NOMO-1 treated with DMSO at 0.1 percent for 48 hours (cell line): ENCODE measurements at regions not wholly inside any gene's neighbourhood (a gene's known extent, or its start where the extent isn't known, plus 50 kb on each side); places are given as distances from the start of the nearest gene placed in this dataset.

Source experiments
- DNase-seq: peaks from one replicate; lab custom pipeline; 2025; ENCODE audit not compliant: unreplicated experiment; lab: John Stamatoyannopoulos, UW

DNA sequence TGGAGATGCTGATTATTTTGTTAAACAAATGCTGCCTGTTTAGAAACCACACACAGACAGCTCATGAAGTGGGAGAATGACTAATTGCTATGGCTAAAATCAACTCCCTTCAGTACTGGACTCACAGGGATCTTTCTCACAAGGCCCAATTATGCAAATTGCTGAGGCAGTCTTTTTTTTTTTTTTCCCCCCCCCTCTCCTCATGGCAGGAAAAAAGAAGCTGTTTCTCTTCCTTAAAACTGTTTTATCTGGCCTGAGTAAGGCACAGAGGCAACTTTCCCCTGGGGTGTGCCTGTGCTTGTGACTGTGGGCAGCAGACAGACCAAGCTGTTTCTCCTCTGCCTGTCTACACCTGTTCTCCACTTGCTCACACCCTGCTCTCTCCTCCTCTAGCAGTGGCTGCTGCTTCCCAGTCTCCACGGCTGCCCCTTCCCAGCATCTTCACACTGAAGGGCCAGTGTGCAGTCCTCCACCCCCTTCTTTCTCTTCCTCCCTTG, 65.4 kb upstream of the STEAP1B start:
- peak; percentile 42 for DNase-seq

DNA sequence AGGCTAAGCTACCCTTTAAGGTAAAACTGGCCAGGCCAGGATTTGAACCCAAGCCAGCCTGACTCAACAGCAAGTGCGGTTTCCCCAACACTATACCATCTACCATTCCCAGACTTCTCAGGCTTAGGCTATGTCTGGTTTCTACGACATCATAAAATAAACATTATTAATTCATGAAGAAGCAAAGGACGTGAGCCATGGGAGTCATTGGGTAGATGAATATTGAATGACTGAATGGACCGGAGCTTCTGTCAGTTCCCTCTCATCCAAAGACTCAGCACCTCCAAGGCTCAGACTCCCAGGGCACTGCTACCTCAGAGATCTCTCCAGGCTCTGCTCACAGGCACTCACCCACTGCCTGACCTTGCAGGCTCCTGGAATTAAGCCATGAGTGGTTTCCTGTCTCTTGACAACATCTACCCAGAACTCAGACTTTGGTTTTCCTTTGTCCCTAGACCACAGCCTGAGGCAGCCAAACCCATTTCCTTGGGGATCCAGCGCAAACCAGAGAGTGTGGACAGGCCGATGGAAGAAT, 64.6 kb upstream of the STEAP1B start:
- DNase-seq = no peak

DNA sequence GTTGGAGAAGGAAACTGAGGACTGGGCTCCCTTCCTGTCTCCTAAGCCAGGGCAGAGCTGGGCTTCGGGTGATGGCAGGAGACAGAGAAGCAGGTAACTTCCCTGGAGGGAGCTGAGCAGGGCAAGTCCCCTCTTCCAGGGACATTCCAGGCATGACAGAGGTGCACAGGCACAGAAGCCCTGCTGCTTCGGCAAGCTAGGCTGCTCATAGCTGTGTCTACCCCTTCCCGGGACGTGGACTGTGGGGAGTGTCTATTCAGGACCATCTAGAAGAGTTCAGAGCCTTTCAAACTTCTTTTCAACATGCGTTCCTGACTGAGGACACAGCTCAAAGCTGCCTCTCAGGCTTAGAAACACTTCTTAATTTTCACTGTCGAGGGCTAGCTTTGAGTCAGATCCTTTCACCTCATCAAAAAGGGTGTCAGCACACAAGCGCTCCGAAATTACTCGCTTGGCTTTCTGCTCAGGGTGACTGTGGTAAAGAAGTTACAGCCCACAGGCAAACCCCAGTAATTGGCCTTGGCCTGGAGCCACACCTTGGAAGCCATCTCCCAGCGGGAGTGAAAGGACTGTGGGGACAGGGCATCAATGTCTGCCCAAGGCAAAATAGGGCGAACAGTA, 63.7 kb upstream of the STEAP1B start:
- DNase-seq = no peak

DNA sequence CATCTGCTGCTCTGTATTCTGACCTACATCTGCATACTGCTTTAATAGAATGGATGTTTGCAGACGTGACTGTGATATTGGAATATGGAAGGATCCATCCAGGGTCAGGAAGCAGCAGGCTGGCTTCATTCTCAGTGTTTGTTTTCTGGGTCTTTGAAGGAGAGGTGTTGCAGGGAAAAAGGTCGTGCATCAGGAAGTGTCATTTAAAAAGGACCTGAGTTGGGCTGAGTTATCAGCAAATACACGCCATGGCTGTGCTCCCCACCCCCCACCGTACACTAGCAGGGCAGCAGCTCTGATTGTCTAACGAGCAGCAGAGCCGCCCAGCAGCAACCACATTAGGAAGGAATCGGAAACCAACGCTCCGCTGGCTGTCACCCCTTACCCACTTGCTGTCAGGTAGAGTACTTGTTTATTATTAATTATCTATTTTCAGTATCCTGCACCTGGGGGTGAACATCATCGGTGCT, 63.1 kb upstream of the STEAP1B start:
- no peak for DNase-seq

DNA sequence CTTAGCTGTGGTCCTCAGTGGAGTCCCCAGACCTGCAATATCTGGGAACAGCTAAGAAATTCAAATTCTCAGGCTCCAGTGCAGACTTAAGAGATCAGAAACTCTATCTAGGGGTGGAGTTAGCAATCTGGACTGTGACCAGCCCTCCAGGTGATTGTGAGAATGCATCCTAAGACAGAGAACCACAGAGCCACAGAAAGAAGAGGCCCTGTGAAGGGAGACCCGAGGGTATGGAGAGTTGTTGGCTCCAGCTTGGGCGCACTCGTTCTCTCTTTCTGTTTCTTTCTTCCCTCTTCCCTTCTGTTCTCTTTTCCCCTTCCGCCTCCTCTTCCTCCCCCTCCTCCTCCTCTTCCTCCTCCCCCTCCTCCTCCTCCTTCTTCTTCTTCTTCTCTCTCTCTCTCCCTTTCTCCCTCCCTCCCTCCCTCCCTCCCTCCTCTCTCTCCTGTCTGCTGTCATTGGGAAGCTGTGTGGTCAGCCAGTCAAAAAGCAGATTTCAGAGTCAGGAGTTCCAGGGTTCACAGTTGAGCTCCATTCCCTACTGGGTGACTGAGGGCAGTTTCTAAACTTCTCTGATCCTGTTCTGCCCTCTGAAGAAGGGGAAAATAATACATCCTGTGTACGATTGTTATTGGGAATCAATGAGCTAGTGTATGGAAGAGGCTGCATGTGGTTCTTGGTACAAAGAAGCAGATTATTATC, 62.1 kb upstream of the STEAP1B start:
- no peak for DNase-seq

DNA sequence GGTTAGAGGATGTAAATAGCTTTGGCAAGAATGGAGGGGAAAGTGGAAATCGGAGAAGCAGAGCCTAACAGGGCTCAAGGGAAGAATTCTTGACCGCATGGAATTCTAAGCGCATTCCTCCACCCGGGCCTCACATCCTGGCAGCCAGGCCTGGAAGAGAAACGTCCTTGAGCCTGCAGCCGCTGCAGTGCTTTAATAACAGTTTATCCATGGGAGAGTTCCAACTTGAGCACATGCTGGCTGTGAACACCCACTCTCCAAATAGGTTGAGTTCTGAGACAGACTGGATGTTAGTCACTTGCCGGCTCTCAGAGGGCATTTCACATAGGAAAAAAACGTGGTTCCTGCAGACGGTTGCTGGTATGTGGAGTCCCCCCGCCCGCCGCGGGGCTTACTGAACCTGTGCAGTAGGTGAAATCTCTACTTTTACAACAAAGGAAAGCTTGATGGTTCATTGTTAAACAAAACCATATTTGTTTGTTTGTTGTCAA, 61.4 kb upstream of the STEAP1B start:
- DNase-seq = no peak

DNA sequence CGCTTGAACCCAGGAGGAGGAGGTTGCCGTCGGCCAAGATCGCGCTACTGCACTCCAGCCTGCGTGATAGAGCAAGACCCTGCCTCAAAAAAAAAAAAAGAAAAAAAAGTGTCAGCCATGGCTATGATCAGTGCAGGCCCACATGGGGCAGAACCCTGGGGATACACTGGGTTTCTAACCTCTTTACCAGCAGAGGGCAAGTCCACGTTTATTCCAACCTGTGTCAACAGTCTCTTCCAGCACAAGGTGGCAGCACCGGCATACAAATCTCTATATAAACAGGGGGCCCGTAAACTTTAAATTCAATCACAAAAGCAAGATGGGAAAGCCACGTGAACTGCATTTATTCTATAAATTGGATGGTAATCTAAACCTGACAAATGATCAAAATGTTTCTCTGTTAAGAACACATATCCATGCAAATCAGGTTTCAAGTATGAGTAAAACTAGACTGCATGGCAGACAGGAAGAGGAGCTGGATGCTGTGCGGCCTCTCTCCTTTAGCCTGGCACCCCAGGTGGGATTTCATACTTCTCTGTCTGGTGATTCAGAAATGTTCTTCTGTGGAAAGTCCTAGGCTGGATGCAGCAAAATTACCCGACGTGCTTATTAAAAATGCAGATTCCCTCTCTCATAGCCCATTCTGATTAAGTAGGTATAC, 60.0 kb upstream of the STEAP1B start:
- DNase-seq = peak; percentile 68

DNA sequence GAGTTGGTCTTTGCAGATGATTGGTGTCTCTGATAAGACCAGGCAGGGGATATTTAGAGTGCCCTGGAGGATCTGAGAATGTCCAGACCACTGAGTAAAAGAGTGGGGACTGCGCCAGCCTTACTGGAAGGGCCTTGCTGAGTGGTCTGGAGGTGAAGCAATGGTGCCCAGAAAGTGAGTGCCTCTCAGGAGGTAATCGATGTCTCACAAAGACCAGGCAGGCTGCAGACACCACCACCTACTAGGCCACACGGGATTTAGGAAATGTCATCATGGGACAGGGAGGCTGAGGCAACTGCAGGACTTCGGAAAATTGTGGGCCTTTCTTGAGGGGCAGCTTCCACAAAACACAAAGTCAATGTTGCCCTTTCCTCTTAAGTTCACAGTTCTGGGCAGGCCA, 57.2 kb upstream of the STEAP1B start:
- no peak for DNase-seq

DNA sequence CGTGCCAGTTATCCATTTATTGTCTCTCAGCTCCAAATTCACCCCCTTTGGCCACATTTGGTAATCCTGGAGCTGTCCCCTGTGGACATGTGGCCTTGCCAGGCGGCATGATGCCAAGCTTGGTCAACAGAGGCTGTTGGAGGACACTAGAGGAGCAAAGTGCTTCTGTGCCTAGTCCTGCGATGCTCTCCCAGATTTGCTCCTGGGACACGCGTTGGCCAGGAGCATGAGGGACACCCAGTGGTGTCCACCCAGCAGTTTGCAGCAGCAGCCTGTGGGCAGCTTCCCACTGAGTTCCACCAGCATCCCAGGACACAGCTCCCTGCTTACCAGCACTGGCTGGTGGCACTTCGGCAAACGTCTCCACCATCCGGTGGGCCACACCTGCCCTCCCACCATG, 55.5 kb upstream of the STEAP1B start:
- DNase-seq = no peak

DNA sequence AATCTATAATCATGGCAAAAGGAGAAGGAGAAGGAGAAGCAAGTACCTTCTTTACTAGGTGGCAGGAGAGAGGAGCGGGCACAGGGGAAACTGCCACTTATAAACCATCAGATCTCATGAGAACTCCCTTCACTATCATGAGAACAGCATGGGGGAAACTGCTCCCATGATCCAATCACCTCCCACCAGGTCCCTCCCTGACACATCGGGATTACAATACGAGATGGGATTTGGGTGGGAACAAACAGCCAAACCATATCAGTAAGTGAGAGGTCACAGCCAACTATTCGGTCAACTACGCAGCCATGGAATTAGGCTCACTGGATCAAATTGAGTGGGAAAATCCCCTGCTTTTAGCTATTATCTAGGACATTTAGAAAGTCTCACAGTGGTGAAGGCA, 54.2 kb upstream of the STEAP1B start:
- DNase-seq = no peak

DNA sequence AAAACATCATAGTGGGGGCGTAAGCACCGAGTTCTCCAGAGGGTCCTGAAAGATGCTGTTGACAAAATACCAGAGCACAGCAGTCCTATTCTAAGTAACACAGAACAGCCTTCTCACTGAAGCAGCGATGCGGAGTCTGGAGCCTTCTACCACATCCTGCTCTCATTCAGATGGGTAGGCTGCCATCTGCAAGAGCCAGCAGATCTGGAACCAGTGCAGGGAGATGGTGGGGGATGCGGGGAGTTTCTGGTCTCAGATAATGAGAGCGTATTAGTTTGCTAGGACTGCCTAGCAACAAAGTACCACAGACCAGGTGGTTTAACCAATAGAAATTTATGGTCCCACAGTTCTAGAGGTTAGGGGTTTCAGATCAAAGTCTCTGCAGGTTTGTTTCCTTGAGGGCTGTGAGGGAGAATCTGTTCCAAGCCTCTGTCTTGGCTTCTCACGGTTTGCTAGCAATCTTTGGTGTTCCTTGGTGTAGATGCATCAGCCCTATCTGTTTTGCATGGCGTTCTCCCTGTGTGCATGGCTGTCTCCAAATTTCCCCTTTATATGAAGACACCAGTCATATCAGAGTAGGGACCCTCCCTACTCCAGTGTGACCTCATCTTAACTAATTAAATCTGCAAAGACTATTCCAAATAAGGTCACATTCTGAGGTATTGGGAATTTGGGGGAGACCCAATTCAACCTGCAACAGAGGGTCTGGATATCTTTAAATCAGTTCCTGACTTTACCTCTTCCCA, 52.0 kb upstream of the STEAP1B start:
- no peak for DNase-seq

DNA sequence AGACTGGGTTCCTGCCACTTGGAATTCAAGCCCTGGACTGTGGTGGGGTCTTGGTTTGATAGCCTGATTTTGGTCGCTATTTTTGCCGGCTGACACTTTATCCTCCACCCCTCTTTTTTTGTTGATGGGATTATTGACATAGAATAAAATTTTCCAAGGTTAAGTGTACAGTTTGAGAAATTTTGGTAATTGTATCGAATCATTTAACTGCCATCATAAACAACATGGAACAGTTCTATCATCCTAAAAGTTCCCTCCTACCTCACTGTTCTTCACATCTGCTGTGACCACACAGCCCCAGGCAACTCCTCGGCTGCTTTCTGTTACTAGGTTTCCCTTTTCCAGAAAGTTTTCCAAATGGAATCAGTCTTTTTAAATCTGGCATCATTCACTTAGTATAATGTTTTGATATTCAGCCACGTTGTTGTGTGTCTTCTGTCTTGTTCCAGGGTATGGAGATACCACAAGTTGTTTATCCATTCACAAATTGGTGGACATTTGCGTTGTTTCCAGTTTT, 50.6 kb upstream of the STEAP1B start:
- no peak for DNase-seq

DNA sequence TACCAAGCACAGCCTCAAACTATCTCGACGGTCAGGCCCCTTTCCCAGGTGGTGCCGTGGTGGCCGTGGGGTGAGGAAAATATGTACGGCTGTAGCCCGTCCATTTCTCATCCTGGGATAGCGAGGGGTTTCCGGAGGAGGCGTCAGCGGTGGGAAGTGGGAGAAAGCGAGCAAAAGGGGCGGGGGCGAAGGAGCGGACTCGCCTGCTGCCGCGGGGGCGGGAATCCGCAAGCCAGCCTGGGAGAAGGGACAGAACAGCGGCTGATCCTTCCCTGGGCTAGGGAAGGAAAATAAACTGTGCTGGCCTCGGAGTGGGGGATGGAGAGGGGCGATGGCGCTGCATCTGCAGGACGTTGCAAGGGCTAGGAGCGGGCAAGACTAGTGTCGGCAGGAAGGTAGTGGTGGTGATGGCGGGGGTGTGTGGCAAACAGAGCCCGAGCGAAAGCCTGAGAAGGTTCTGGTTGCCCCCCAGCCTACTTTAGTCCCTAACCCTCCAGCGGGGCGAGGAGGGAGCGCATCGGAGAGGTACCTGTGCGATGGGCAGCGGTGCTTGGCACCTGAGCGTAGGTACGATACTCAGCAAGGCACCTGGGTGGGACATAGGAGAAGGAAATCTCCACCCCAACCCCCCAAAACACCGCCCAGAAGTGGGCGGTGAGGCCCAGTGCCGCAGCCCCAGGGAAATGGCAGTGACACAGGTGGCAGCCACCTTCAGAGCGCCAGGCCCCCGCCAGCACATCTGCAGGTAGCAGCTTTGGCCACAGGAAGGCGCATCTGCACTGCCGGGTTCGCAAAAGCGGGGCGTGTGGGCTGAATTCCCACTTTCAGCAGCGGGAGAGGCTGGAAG, 49.9 kb upstream of the STEAP1B start:
- no peak for DNase-seq
